Kidney glomerular epithelial cell (primary cell): ENCODE measurements at regions not wholly inside any gene's neighbourhood (a gene's known extent, or its start where the extent isn't known, plus 50 kb on each side); places are given as distances from the start of the nearest gene placed in this dataset.

Experiments used
- DNase-seq: peaks from one replicate; lab custom pipeline; 2025; lab: John Stamatoyannopoulos, UW

- no peak for DNase-seq
Observed at GRCh38 chr14:98707522-98707921, 564.5 kb downstream of the BCL11B start.

- DNase-seq: no peak
Observed at GRCh38 chr14:98708555-98708954, 563.4 kb downstream of the BCL11B start.

GRCh38 chr14:98711453-98711852 is 560.5 kb downstream of the BCL11B start:
- DNase-seq: no peak

GRCh38 chr14:98714626-98715425 is 557.2 kb downstream of the BCL11B start:
- no peak for DNase-seq

- DNase-seq: no peak
Observed at GRCh38 chr14:98716133-98716532, 555.9 kb downstream of the BCL11B start.

GRCh38 chr14:98721061-98721460 is 550.9 kb downstream of the BCL11B start:
- no peak for DNase-seq

- DNase-seq: no peak
Observed at GRCh38 chr14:98724734-98725133, 547.3 kb downstream of the BCL11B start.

GRCh38 chr14:98725191-98725590 is 546.8 kb downstream of the BCL11B start:
- DNase-seq: no peak

- no peak for DNase-seq
Observed at GRCh38 chr14:98725676-98726075, 546.3 kb downstream of the BCL11B start.

GRCh38 chr14:98726585-98727405 is 545.2 kb downstream of the BCL11B start:
- no peak for DNase-seq

- no peak for DNase-seq
Observed at GRCh38 chr14:98728024-98728423, 544.0 kb downstream of the BCL11B start.

- DNase-seq: no peak
Observed at GRCh38 chr14:98728836-98729235, 543.2 kb downstream of the BCL11B start.

GRCh38 chr14:98731286-98731685 is 540.7 kb downstream of the BCL11B start:
- DNase-seq: no peak

- DNase-seq: no peak
Observed at GRCh38 chr14:98731701-98732100, 540.3 kb downstream of the BCL11B start.

GRCh38 chr14:98733536-98733935 is 538.5 kb downstream of the BCL11B start:
- no peak for DNase-seq

- no peak for DNase-seq
Observed at GRCh38 chr14:98736701-98737338, 535.2 kb downstream of the BCL11B start.

- DNase-seq: no peak
Observed at GRCh38 chr14:98741523-98741922, 530.5 kb downstream of the BCL11B start.

GRCh38 chr14:98742001-98742400 is 530.0 kb downstream of the BCL11B start:
- no peak for DNase-seq

GRCh38 chr14:98743536-98743935 is 528.5 kb downstream of the BCL11B start:
- DNase-seq: no peak

- no peak for DNase-seq
Observed at GRCh38 chr14:98748966-98749365, 523.0 kb downstream of the BCL11B start.

- DNase-seq: no peak
Observed at GRCh38 chr14:98751110-98751509, 520.9 kb downstream of the BCL11B start.

GRCh38 chr14:98752660-98753059 is 519.3 kb downstream of the BCL11B start:
- DNase-seq: no peak
